ENCODE measurements at regions not wholly inside any gene's neighbourhood (a gene's known extent, or its start where the extent isn't known, plus 50 kb on each side); places are given as distances from the start of the nearest gene placed in this dataset.

- DNase-seq (ENCODE audit: low read depth), result peak; percentile 65
- no peak for TF ChIP-seq CTCF (IDR thresholded peaks at IDR 0.05; ENCODE audit: control insufficient read depth, extremely low read depth, insufficient read depth)
- peak overlapping the region; percentile 41 for H3K4me3 ChIP-seq (ENCODE audit: low read depth, low read length)
These were observed 112.1 kb downstream of the UTP18 start for GRCh38 chr17:51372345-51373004.

- TF ChIP-seq CTCF (IDR thresholded peaks at IDR 0.05; ENCODE audit: control insufficient read depth, extremely low read depth, insufficient read depth), result no peak
- H3K4me3 ChIP-seq (ENCODE audit: low read depth, low read length), result no peak overlapping the region
- DNase-seq (ENCODE audit: low read depth), result no peak
These were observed 113.3 kb downstream of the UTP18 start for GRCh38 chr17:51373489-51374152.

- no peak for TF ChIP-seq CTCF (IDR thresholded peaks at IDR 0.05; ENCODE audit: control insufficient read depth, extremely low read depth, insufficient read depth)
- no peak for DNase-seq (ENCODE audit: low read depth)
These were observed 113.9 kb downstream of the UTP18 start for GRCh38 chr17:51374209-51374608.

GRCh38 chr17:51375771-51376170 lies 115.4 kb downstream of the UTP18 start:
- no peak overlapping the region for H3K4me3 ChIP-seq (ENCODE audit: low read depth, low read length)
- TF ChIP-seq CTCF (IDR thresholded peaks at IDR 0.05; ENCODE audit: control insufficient read depth, extremely low read depth, insufficient read depth), result no peak
- no peak for DNase-seq (ENCODE audit: low read depth)

More at GRCh38 chr17:51374209-51374608, 113.9 kb downstream of the UTP18 start:
- H3K4me3 ChIP-seq (ENCODE audit: low read depth, low read length), result no peak overlapping the region

GRCh38 chr17:51376739-51377138 lies 116.4 kb downstream of the UTP18 start:
- no peak overlapping the region for H3K4me3 ChIP-seq (ENCODE audit: low read depth, low read length)
- DNase-seq (ENCODE audit: low read depth), result no peak

GRCh38 chr17:51381262-51381661 lies 120.9 kb downstream of the UTP18 start:
- H3K4me3 ChIP-seq (ENCODE audit: low read depth, low read length), result no peak overlapping the region
- TF ChIP-seq CTCF (IDR thresholded peaks at IDR 0.05; ENCODE audit: control insufficient read depth, extremely low read depth, insufficient read depth), result no peak
- no peak for DNase-seq (ENCODE audit: low read depth)

More at GRCh38 chr17:51376739-51377138, 116.4 kb downstream of the UTP18 start:
- TF ChIP-seq CTCF (IDR thresholded peaks at IDR 0.05; ENCODE audit: control insufficient read depth, extremely low read depth, insufficient read depth), result no peak
